Peyer's patch (tissue), 4 donors: ENCODE measurements at regions not wholly inside any gene's neighbourhood (a gene's known extent, or its start where the extent isn't known, plus 50 kb on each side); places are given as distances from the start of the nearest gene placed in this dataset.

Source experiments
- DNase-seq, 3 donors: peaks; one replicate each; pipeline ENCODE4 v3.0.0-alpha.2; 2017 to 2019
- H3K27ac ChIP-seq, 4 donors: fragments of 200-600 bp; sonication (generic); one replicate each; pipeline ENCODE4 v1.5.1; 2016 to 2019
- H3K27me3 ChIP-seq, 2 donors: fragments of 200-600 bp; sonication (generic); one replicate each; pipeline ENCODE4 v1.5.1; 2019
- H3K36me3 ChIP-seq, 3 donors: fragments of 200-600 bp; sonication (generic); one replicate each; pipeline ENCODE4 v1.5.1; 2016 to 2019
- H3K4me1 ChIP-seq, 4 donors: fragments of 200-600 bp; sonication (generic); one replicate each; pipeline ENCODE4 v1.5.1; 2016 to 2019
- H3K4me3 ChIP-seq, 4 donors: fragments of 200-600 bp; sonication (generic); 1 replicate in 3 of 4; 2 replicates in 1 of 4; pipeline ENCODE4 v1.5.1; 2016 to 2019; ENCODE audit warnings: mild to moderate bottlenecking in 1 of 4
- H3K9me3 ChIP-seq, 4 donors: fragments of 200-600 bp; sonication (generic); one replicate each; pipeline ENCODE4 v1.5.1; 2016 to 2019; ENCODE audit warnings: mild to moderate bottlenecking in 1 of 4
- POLR2A ChIP-seq, 2 donors: fragments of 450-650 bp; IDR thresholded peaks; one replicate each; pipeline ENCODE4 v1.5.1; 2017; ENCODE audit warnings: antibody characterized with exemption in 2 of 2, mild to moderate bottlenecking in 2 of 2, moderate library complexity in 2 of 2
- TF ChIP-seq, protein P1 (sequence below), 6 experiments: fragments of 450-650 bp in 4 of 6; fragments of 200-600 bp in 2 of 6; sonication (generic) in 1 of 6; IDR thresholded peaks; one replicate each; pipeline ENCODE4 v1.5.1; 2017 to 2019; ENCODE audit warnings: antibody characterized with exemption in 6 of 6, mild to moderate bottlenecking in 3 of 6, moderate library complexity in 1 of 6

DNA sequence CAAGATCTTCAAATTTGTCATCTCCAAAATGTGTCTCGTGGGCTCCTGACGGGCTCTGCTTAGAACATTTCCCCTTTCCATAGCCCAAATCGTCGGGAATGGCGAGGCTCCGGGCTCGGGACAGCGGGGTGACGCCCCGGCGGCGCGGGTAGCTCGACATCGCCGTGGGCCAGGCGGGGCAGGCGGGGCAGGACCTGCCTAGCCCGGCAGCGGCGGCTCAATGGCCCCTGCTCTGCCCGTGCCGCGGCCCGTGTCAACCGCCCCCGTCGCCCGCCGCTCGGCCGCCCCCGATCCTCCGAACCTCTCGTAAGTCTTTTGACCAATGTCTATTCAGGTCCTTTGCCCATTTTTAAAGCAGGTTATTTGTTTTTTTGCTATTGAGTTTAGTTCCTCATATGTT is 111.2 kb downstream of the PMAIP1 start:
- DNase-seq: no peak
- no peak overlapping the region for H3K4me3 ChIP-seq
- H3K4me1 ChIP-seq: no peaks in the 10 kb centered on the region
- no peaks in the 10 kb centered on the region for H3K9me3 ChIP-seq
- no peak for TF ChIP-seq POLR2A (IDR thresholded peaks at IDR 0.05)
- TF ChIP-seq, protein P1, sequence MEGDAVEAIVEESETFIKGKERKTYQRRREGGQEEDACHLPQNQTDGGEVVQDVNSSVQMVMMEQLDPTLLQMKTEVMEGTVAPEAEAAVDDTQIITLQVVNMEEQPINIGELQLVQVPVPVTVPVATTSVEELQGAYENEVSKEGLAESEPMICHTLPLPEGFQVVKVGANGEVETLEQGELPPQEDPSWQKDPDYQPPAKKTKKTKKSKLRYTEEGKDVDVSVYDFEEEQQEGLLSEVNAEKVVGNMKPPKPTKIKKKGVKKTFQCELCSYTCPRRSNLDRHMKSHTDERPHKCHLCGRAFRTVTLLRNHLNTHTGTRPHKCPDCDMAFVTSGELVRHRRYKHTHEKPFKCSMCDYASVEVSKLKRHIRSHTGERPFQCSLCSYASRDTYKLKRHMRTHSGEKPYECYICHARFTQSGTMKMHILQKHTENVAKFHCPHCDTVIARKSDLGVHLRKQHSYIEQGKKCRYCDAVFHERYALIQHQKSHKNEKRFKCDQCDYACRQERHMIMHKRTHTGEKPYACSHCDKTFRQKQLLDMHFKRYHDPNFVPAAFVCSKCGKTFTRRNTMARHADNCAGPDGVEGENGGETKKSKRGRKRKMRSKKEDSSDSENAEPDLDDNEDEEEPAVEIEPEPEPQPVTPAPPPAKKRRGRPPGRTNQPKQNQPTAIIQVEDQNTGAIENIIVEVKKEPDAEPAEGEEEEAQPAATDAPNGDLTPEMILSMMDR (IDR thresholded peaks at IDR 0.05): no peak
- H3K27me3 ChIP-seq: no peaks in the 10 kb centered on the region
- no peaks in the 10 kb centered on the region for H3K36me3 ChIP-seq
- H3K27ac ChIP-seq: no peak overlapping the region

DNA sequence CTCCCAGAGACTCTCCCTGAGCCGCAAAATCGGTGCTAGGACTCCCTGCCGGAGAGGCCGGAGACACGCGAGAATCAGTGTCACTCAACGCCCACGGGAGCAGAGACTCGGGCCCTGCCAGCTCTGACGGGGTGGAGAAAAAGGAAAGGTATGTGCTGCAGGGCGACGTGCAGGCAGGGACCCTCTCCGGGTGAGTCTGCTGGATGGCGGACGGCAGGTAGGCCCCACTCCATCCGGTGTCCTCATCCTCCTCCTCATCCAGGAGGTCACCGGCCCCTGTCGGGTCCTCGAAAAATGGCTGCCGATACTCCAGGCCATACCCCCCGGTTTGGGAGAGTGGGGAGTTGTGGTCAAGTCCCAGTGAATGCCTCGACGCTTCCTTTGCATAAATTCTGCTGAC is 110.7 kb downstream of the PMAIP1 start:
- Histone ChIP-seq H3K4me3 (no peak overlapping the region), H3K27me3 (no peaks in the 10 kb centered on the region), H3K9me3 (no peaks in the 10 kb centered on the region), H3K4me1 (no peaks in the 10 kb centered on the region), H3K27ac (no peak overlapping the region), H3K36me3 (no peaks in the 10 kb centered on the region)
- no peak for TF ChIP-seq POLR2A (IDR thresholded peaks at IDR 0.05)
- TF ChIP-seq, protein P1 (IDR thresholded peaks at IDR 0.05): no peak
- no peak for DNase-seq

DNA sequence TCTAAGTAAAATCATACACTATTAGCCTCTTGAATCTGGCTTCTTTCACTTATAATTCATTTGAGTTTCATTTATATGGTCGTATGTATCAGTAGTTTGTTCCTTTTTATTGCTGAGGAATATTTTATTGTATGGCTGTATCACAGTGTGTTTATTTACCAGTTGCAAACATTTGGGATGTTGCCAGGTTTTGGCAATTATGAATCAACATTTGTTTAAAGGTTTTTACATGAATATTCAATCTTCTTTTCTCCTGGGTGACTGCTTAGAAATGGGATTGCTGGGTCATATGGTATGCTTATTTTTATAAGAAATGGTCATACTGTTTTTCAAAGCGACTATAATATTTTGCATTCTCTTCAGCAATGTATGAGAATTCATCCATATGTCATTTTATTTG is 107.9 kb downstream of the PMAIP1 start:
- no peak for TF ChIP-seq POLR2A (IDR thresholded peaks at IDR 0.05)
- TF ChIP-seq, protein P1 (IDR thresholded peaks at IDR 0.05): no peak
- H3K27me3 ChIP-seq: no peaks in the 10 kb centered on the region
- no peak overlapping the region for H3K4me3 ChIP-seq
- no peaks in the 10 kb centered on the region for H3K9me3 ChIP-seq
- H3K4me1 ChIP-seq: no peaks in the 10 kb centered on the region
- no peak overlapping the region for H3K27ac ChIP-seq
- no peak for DNase-seq
- no peaks in the 10 kb centered on the region for H3K36me3 ChIP-seq

DNA sequence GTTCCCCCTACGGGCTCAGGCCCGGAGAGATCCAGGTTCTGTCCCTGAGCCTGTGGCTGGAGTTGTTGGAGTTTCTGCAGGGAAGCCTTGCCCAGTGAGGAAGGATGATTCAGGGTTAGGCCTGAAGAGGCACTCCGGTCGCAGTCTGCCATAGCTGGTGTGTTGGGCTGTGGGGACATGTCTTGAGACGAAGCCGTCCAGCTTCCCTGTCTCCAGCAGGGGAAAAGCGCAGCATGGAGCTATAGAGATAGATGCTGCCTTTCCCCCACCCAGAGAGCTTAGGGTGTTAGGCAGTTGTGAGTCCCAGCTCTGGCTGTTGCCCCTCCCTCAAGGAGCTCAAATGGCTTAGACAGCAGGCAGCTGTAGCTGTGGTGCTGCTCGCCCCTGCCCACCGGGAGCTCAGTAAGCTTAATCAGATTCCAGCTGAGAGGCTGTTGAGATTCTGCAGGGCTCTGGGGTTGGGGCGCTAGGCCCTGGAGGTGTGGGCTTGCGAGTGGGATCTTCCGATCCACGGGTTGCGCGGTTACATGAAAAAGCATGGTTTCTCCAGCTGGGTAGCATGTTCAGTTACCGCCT is 103.9 kb downstream of the PMAIP1 start:
- Histone ChIP-seq H3K4me1 (no peaks in the 10 kb centered on the region), H3K27ac (no peak overlapping the region), H3K9me3 (no peaks in the 10 kb centered on the region), H3K36me3 (no peaks in the 10 kb centered on the region), H3K4me3 (no peak overlapping the region), H3K27me3 (no peaks in the 10 kb centered on the region)
- no peak for DNase-seq
- TF ChIP-seq POLR2A (IDR thresholded peaks at IDR 0.05): no peak
- TF ChIP-seq, protein P1 (IDR thresholded peaks at IDR 0.05): no peak

DNA sequence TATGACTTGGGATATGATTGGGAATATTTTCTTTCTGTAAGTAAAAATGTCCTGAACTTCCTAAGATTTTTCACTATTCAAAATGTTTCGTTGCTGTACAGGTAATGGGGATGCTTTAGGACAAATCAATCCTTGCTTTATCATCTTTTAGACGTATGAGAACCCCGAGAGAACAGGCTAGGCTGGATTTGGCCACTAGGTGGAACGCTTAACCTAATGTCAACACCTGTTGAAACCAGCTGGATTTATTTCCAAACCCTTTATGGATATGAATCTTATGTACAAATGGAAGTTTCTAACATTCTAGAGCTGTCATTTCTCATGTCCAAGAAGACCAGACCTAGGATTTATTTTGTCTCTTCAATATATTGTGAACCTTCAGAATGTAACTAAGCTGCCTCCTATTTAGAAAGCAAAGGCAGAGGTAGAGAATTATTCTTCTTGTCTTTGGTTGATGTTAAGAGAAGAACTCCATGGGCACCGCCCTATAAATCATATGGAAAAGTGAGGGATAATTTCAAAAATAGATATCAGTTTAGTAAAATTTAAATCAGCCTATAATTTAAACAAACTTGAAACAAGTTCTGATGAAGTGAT is 96.7 kb downstream of the PMAIP1 start:
- Histone ChIP-seq H3K4me3 (no peak overlapping the region), H3K27ac (no peak overlapping the region), H3K36me3 (no peaks in the 10 kb centered on the region), H3K9me3 (no peaks in the 10 kb centered on the region), H3K27me3 (no peaks in the 10 kb centered on the region), H3K4me1 (no peaks in the 10 kb centered on the region)
- DNase-seq: peak in 1 of 3 donors; percentile 64
- TF ChIP-seq, protein P1 (IDR thresholded peaks at IDR 0.05): peak; percentile 5 to 77 (median 54)
- TF ChIP-seq POLR2A (IDR thresholded peaks at IDR 0.05): no peak
